Heart left ventricle (tissue), 13 donors: ENCODE measurements at regions not wholly inside any gene's neighbourhood (a gene's known extent, or its start where the extent isn't known, plus 50 kb on each side); places are given as distances from the start of the nearest gene placed in this dataset.

Source experiments
- CTCF ChIP-seq, 12 donors: fragments of 200-600 bp; sonication (generic) in 4 of 12; IDR thresholded peaks; one replicate each; pipeline versions ENCODE4 v1.5.0 to v1.8.0; 2018 to 2022; ENCODE audit warnings: antibody characterized with exemption in 12 of 12, mild to moderate bottlenecking in 5 of 12
- POLR2A ChIP-seq, 2 donors: fragments of 450-650 bp; IDR thresholded peaks; one replicate each; pipeline ENCODE4 v1.6.1; 2017; ENCODE audit warnings: antibody characterized with exemption in 2 of 2, mild to moderate bottlenecking in 2 of 2, moderate library complexity in 2 of 2
- donor health status: ischemic (EF 13 %, LVEDD 7.1; RV severe dilation, severe dysfunction).
- donor health status: DM: no; HTN: yes; CAD: no.
- donor health status: DM: no; HTN: no; CAD: no.
- donor health status: ischemic (EF 25% LVEDD 6.9; RV normal size, moderate dysfunction).
- donor health status: ischemic (EF 25% LVEDD 5.7; RV mildly dilated, moderate dysfunction).
- donor health status: ischemic (EF 35%, LVEDD 5.7; RV mildly dilated, moderate dysfunction).
- donor health status: nonischemic (EF 11% LVEDD 7.7; RV severe dilation, severe dysfunction).
- donor health status: DM: yes; HTN: yes; CAD: no.
- donor health status: PGD.
- donor health status: ischemic (EF 29% LVEDD 5.4; RV normal size, mild dysfunction).
- donor health status: nonischemic (EF 23%, LVEDD 6.1; RV moderate dilation, normal function).

- TF ChIP-seq POLR2A (IDR thresholded peaks at IDR 0.05) (no peak), CTCF (IDR thresholded peaks at IDR 0.05) (no peak)
Observed at GRCh38 chr5:133847886-133848285, 120.5 kb downstream of the C5orf15 start.
